Activated T-helper 1 cell treated with anti-CD3 and anti-CD28 coated beads, Interleukin-12 subunit alpha, Interleukin-12 subunit beta, Interleukin-2, Interleukin-4 antibody, amounts not matched to agents 30 ng/mL and 10 ng/mL and 1 ng/mL, durations not matched to agents 14 hours and 24 hours and 36 hours (primary cell): ENCODE measurements at regions not wholly inside any gene's neighbourhood (a gene's known extent, or its start where the extent isn't known, plus 50 kb on each side); places are given as distances from the start of the nearest gene placed in this dataset.
"Not testable (repeated sequence)": the region's sequence is repeated elsewhere in the genome, so short reads cannot be mapped to it uniquely, and the experiment has no call there.

Source experiments
- DNase-seq: peaks from one replicate; pipeline ENCODE4 v3.0.0; 2021; ENCODE audit warnings: low spot score
- H3K27ac Mint-ChIP-seq: one replicate; pipeline ENCODE4 v1.8.0; 2021; ENCODE audit warnings: mild to moderate bottlenecking, mixed read lengths
- H3K27me3 Mint-ChIP-seq: one replicate; pipeline ENCODE4 v1.8.0; 2022; ENCODE audit warnings: mild to moderate bottlenecking, moderate library complexity, mixed read lengths; ENCODE audit not compliant: insufficient read depth
- H3K36me3 Mint-ChIP-seq: one replicate; pipeline ENCODE4 v1.8.0; 2021; ENCODE audit warnings: low read depth, mixed read lengths
- H3K4me1 Mint-ChIP-seq: one replicate; pipeline ENCODE4 v1.8.0; 2021; ENCODE audit warnings: low read depth, mixed read lengths
- H3K4me3 Mint-ChIP-seq: one replicate; pipeline ENCODE4 v1.8.0; 2021; ENCODE audit warnings: mild to moderate bottlenecking, moderate library complexity, mixed read lengths
- H3K9me3 Mint-ChIP-seq: one replicate; pipeline ENCODE4 v1.8.0; 2021; ENCODE audit warnings: mixed read lengths
- intact Hi-C: fragments of 100-400 bp; cut with micrococcal nuclease; formaldehyde crosslinking; loops from one replicate; pipeline ENCODE4 v1.15.1; 2024

GRCh38 chr5:130624805-130625204 is 540.3 kb downstream of the HINT1 start:
- DNase-seq: no peak
- intact Hi-C loops: no loop called here
- H3K36me3 Mint-ChIP-seq: no peaks in the 10 kb centered on the region
- no peaks in the 10 kb centered on the region for H3K27me3 Mint-ChIP-seq
- no peaks in the 10 kb centered on the region for H3K4me1 Mint-ChIP-seq
- H3K4me3 Mint-ChIP-seq: no peak overlapping the region
- no peaks in the 10 kb centered on the region for H3K9me3 Mint-ChIP-seq
- H3K27ac Mint-ChIP-seq: no peak overlapping the region

GRCh38 chr5:130616161-130616560 is 548.9 kb downstream of the HINT1 start:
- no peak overlapping the region for H3K4me3 Mint-ChIP-seq
- H3K36me3 Mint-ChIP-seq: no peaks in the 10 kb centered on the region
- H3K27me3 Mint-ChIP-seq: no peaks in the 10 kb centered on the region
- intact Hi-C loops: no loop called here
- DNase-seq: no peak
- H3K27ac Mint-ChIP-seq: no peak overlapping the region
- H3K9me3 Mint-ChIP-seq: no peaks in the 10 kb centered on the region
- H3K4me1 Mint-ChIP-seq: no peaks in the 10 kb centered on the region

- DNase-seq: no peak
- no peaks in the 10 kb centered on the region for H3K4me1 Mint-ChIP-seq
- H3K9me3 Mint-ChIP-seq: no peaks in the 10 kb centered on the region
These were observed 559.8 kb downstream of the HINT1 start for GRCh38 chr5:130605234-130605633.

GRCh38 chr5:130596647-130597046 is 568.4 kb downstream of the HINT1 start:
- H3K36me3 Mint-ChIP-seq, intact Hi-C loops, H3K27me3 Mint-ChIP-seq, H3K27ac Mint-ChIP-seq, H3K9me3 Mint-ChIP-seq, H3K4me3 Mint-ChIP-seq, H3K4me1 Mint-ChIP-seq, DNase-seq: not testable (repeated sequence)

More at GRCh38 chr5:130605234-130605633, 559.8 kb downstream of the HINT1 start:
- Mint-ChIP-seq H3K27ac (no peak overlapping the region), H3K27me3 (no peaks in the 10 kb centered on the region), H3K36me3 (no peaks in the 10 kb centered on the region), H3K4me3 (no peak overlapping the region)
- intact Hi-C loops: no loop called here

GRCh38 chr5:130580264-130580663 is 584.8 kb downstream of the HINT1 start:
- intact Hi-C loops: no loop called here
- peaks cover 2% of the 10 kb centered on the region for H3K27me3 Mint-ChIP-seq
- no peak overlapping the region for H3K4me3 Mint-ChIP-seq
- no peaks in the 10 kb centered on the region for H3K36me3 Mint-ChIP-seq
- no peak overlapping the region for H3K27ac Mint-ChIP-seq
- peaks cover 5% of the 10 kb centered on the region for H3K9me3 Mint-ChIP-seq
- H3K4me1 Mint-ChIP-seq: no peaks in the 10 kb centered on the region
- DNase-seq: no peak

GRCh38 chr5:130578354-130578753 is 586.7 kb downstream of the HINT1 start:
- peaks cover 5% of the 10 kb centered on the region for H3K9me3 Mint-ChIP-seq
- H3K27me3 Mint-ChIP-seq: peaks cover 2% of the 10 kb centered on the region
- H3K36me3 Mint-ChIP-seq: no peaks in the 10 kb centered on the region
- no peak overlapping the region for H3K4me3 Mint-ChIP-seq
- H3K27ac Mint-ChIP-seq: no peak overlapping the region
- DNase-seq: no peak
- no peaks in the 10 kb centered on the region for H3K4me1 Mint-ChIP-seq
- intact Hi-C loops: no loop called here

GRCh38 chr5:130571076-130571475 is 594.0 kb downstream of the HINT1 start:
- H3K4me3 Mint-ChIP-seq: no peak overlapping the region
- no peaks in the 10 kb centered on the region for H3K36me3 Mint-ChIP-seq
- H3K4me1 Mint-ChIP-seq: no peaks in the 10 kb centered on the region
- H3K9me3 Mint-ChIP-seq: no peaks in the 10 kb centered on the region
- intact Hi-C loops: no loop called here
- peaks cover 2% of the 10 kb centered on the region for H3K27me3 Mint-ChIP-seq
- no peak for DNase-seq
- no peak overlapping the region for H3K27ac Mint-ChIP-seq

GRCh38 chr5:130568791-130569190 is 596.3 kb downstream of the HINT1 start:
- Mint-ChIP-seq H3K27me3 (no peaks in the 10 kb centered on the region), H3K36me3 (no peaks in the 10 kb centered on the region), H3K27ac (no peak overlapping the region), H3K4me3 (no peak overlapping the region), H3K4me1 (no peaks in the 10 kb centered on the region), H3K9me3 (peaks cover 5% of the 10 kb centered on the region)
- intact Hi-C loops: no loop called here
- no peak for DNase-seq

- H3K27me3 Mint-ChIP-seq: peaks cover 1% of the 10 kb centered on the region
- no peak overlapping the region for H3K27ac Mint-ChIP-seq
- no peak for DNase-seq
- intact Hi-C loops: no loop called here
- H3K36me3 Mint-ChIP-seq: no peaks in the 10 kb centered on the region
- H3K4me1 Mint-ChIP-seq: no peaks in the 10 kb centered on the region
- H3K4me3 Mint-ChIP-seq: no peak overlapping the region
- H3K9me3 Mint-ChIP-seq: no peaks in the 10 kb centered on the region
These were observed 609.6 kb downstream of the HINT1 start for GRCh38 chr5:130555429-130555828.

GRCh38 chr5:130550562-130550928 is 614.5 kb downstream of the HINT1 start:
- Mint-ChIP-seq H3K36me3 (no peaks in the 10 kb centered on the region), H3K4me3 (no peak overlapping the region)

GRCh38 chr5:130549884-130550561 is 615.0 kb downstream of the HINT1 start:
- intact Hi-C loops: no loop called here
- peaks cover 8% of the 10 kb centered on the region for H3K9me3 Mint-ChIP-seq
- H3K36me3 Mint-ChIP-seq: no peaks in the 10 kb centered on the region
- no peak for DNase-seq
- H3K4me1 Mint-ChIP-seq: no peaks in the 10 kb centered on the region
- no peak overlapping the region for H3K27ac Mint-ChIP-seq
- no peak overlapping the region for H3K4me3 Mint-ChIP-seq
- peaks cover 2% of the 10 kb centered on the region for H3K27me3 Mint-ChIP-seq

More at GRCh38 chr5:130550562-130550928, 614.5 kb downstream of the HINT1 start:
- H3K27ac Mint-ChIP-seq: no peak overlapping the region
- no peaks in the 10 kb centered on the region for H3K4me1 Mint-ChIP-seq
- peaks cover 2% of the 10 kb centered on the region for H3K27me3 Mint-ChIP-seq
- H3K9me3 Mint-ChIP-seq: peaks cover 4% of the 10 kb centered on the region
- no peak for DNase-seq
- intact Hi-C loops: no loop called here

- H3K9me3 Mint-ChIP-seq: peaks cover 12% of the 10 kb centered on the region
- no peak for DNase-seq
- intact Hi-C loops: no loop called here
- H3K4me1 Mint-ChIP-seq: no peaks in the 10 kb centered on the region
- H3K27ac Mint-ChIP-seq: no peak overlapping the region
- H3K4me3 Mint-ChIP-seq: no peak overlapping the region
- H3K27me3 Mint-ChIP-seq: peaks cover 2% of the 10 kb centered on the region
- no peaks in the 10 kb centered on the region for H3K36me3 Mint-ChIP-seq
These were observed 618.8 kb downstream of the HINT1 start for GRCh38 chr5:130546211-130546610.

- Mint-ChIP-seq H3K27ac (no peak overlapping the region), H3K9me3 (peaks cover 12% of the 10 kb centered on the region), H3K27me3 (peaks cover 2% of the 10 kb centered on the region), H3K4me1 (no peaks in the 10 kb centered on the region), H3K4me3 (no peak overlapping the region), H3K36me3 (no peaks in the 10 kb centered on the region)
- DNase-seq: no peak
- intact Hi-C loops: no loop called here
These were observed 619.8 kb downstream of the HINT1 start for GRCh38 chr5:130545291-130545690.

GRCh38 chr5:130541617-130542221 is 623.3 kb downstream of the HINT1 start:
- Mint-ChIP-seq H3K9me3 (peaks cover 12% of the 10 kb centered on the region), H3K36me3 (no peaks in the 10 kb centered on the region), H3K27ac (no peak overlapping the region), H3K4me1 (no peaks in the 10 kb centered on the region), H3K4me3 (no peak overlapping the region), H3K27me3 (no peaks in the 10 kb centered on the region)
- no peak for DNase-seq
- intact Hi-C loops: no loop called here
